Body of pancreas (tissue), 4 donors: ENCODE measurements at regions not wholly inside any gene's neighbourhood (a gene's known extent, or its start where the extent isn't known, plus 50 kb on each side); places are given as distances from the start of the nearest gene placed in this dataset.

Source experiments
- ATAC-seq: fragments of 150-250 bp; one replicate; pipeline ENCODE4 v1.9.1; 2016
- DNase-seq, 4 donors: peaks; one replicate each; pipeline ENCODE4 v3.0.0-alpha.2; 2019
- H3K27ac ChIP-seq, 4 donors: fragments of 200-600 bp; sonication (generic); 1 replicate in 3 of 4; 2 replicates in 1 of 4; pipeline versions ENCODE4 v1.5.1 to v1.6.1; 2016 to 2019; ENCODE audit warnings: mild to moderate bottlenecking in 1 of 4, mixed read lengths in 1 of 4, moderate library complexity in 1 of 4
- H3K27me3 ChIP-seq, 2 donors: fragments of 200-600 bp; sonication (generic); one replicate each; pipeline ENCODE4 v1.6.0; 2016; ENCODE audit warnings: mild to moderate bottlenecking in 1 of 2
- H3K36me3 ChIP-seq, 2 donors: fragments of 200-600 bp; sonication (generic); replicated peaks in 1 of 2; 2 replicates each; pipeline ENCODE4 v1.5.1; 2016; ENCODE audit warnings: low read depth in 2 of 2; ENCODE audit not compliant: insufficient read depth in 1 of 2
- H3K4me1 ChIP-seq: fragments of 200-600 bp; sonication (generic); one replicate; pipeline ENCODE4 v1.6.0; 2016
- H3K4me3 ChIP-seq, 2 donors: fragments of 200-600 bp; sonication (generic); 1 replicate in 1 of 2; 2 replicates in 1 of 2; pipeline ENCODE4 v1.5.1; 2016 to 2019
- H3K9me3 ChIP-seq, 3 donors: fragments of 200-600 bp; sonication (generic); 1 replicate in 2 of 3; 2 replicates in 1 of 3; pipeline ENCODE4 v1.5.1; 2016
- CTCF ChIP-seq, 7 experiments: fragments of 450-650 bp in 4 of 7; fragments of 200-600 bp in 3 of 7; sonication (generic) in 3 of 7; IDR thresholded peaks; one replicate each; pipeline ENCODE4 v1.5.1; 2016 to 2019; ENCODE audit warnings: antibody characterized with exemption in 7 of 7
- POLR2A ChIP-seq, 3 donors: fragments of 450-650 bp; IDR thresholded peaks; one replicate each; pipeline ENCODE4 v1.6.1; 2016; ENCODE audit warnings: antibody characterized with exemption in 3 of 3, mild to moderate bottlenecking in 2 of 3
- WGBS, 2 donors: methylation state at CpG; one replicate each; pipeline ENCODE4 v1.1.5; 2017; 5-methylcytosine and 5-hydroxymethylcytosine counted together
- intact Hi-C: fragments of 100-400 bp; cut with DNase I; formaldehyde crosslinking; loops from one replicate; pipeline ENCODE4 v1.15.1; 2023

GRCh38 chr5:161042443-161042842, 190.4 kb upstream of the ATP10B start:
- Histone ChIP-seq H3K4me3 (no peak overlapping the region), H3K27ac (no peak overlapping the region), H3K9me3 (no peaks in the 10 kb centered on the region), H3K4me1 (no peaks in the 10 kb centered on the region), H3K27me3 (no peaks in the 10 kb centered on the region), H3K36me3 (no peaks in the 10 kb centered on the region)
- DNase-seq (no peak), ATAC-seq (no peak)
- intact Hi-C loops, result no loop called here
- no peak for TF ChIP-seq CTCF (IDR thresholded peaks at IDR 0.05)
- TF ChIP-seq POLR2A (IDR thresholded peaks at IDR 0.05), result no peak
- 52 to 83% methylated on average over 1 of the region's 1 CpG for WGBS, 2 donors

- Histone ChIP-seq H3K9me3 (no peaks in the 10 kb centered on the region), H3K4me3 (no peak overlapping the region), H3K27me3 (no peaks in the 10 kb centered on the region), H3K27ac (no peak overlapping the region), H3K36me3 (no peaks in the 10 kb centered on the region), H3K4me1 (no peaks in the 10 kb centered on the region)
- no peak for DNase-seq
- no peak for ATAC-seq
- intact Hi-C loops, result no loop called here
- no peak for TF ChIP-seq CTCF (IDR thresholded peaks at IDR 0.05)
- TF ChIP-seq POLR2A (IDR thresholded peaks at IDR 0.05), result no peak
- 71 to 76% methylated on average over 1 of the region's 1 CpG for WGBS, 2 donors
These were observed 188.8 kb upstream of the ATP10B start for GRCh38 chr5:161040818-161041217.

- ATAC-seq (no peak), DNase-seq (no peak)
- Histone ChIP-seq H3K4me1 (no peaks in the 10 kb centered on the region), H3K4me3 (no peak overlapping the region), H3K36me3 (no peaks in the 10 kb centered on the region), H3K27ac (no peak overlapping the region), H3K9me3 (no peaks in the 10 kb centered on the region), H3K27me3 (no peaks in the 10 kb centered on the region)
- 71 to 73% methylated on average over 3 of the region's 3 CpGs for whole genome bisulfite sequencing, 2 donors
- intact Hi-C loops, result no loop called here
- TF ChIP-seq CTCF (IDR thresholded peaks at IDR 0.05), result no peak
- TF ChIP-seq POLR2A (IDR thresholded peaks at IDR 0.05), result no peak
These were observed 184.3 kb upstream of the ATP10B start for GRCh38 chr5:161036296-161036695.

- 77 to 86% methylated on average over 1 of the region's 1 CpG for WGBS, 2 donors
- ATAC-seq, result no peak
- Histone ChIP-seq H3K36me3 (no peaks in the 10 kb centered on the region), H3K4me3 (no peak overlapping the region), H3K27ac (no peak overlapping the region), H3K27me3 (no peaks in the 10 kb centered on the region), H3K4me1 (no peaks in the 10 kb centered on the region), H3K9me3 (no peaks in the 10 kb centered on the region)
- intact Hi-C loops, result no loop called here
- TF ChIP-seq CTCF (IDR thresholded peaks at IDR 0.05) (no peak), POLR2A (IDR thresholded peaks at IDR 0.05) (no peak)
- no peak for DNase-seq
These were observed 182.4 kb upstream of the ATP10B start for GRCh38 chr5:161034451-161034850.

- DNase-seq, result no peak
- Histone ChIP-seq H3K9me3 (no peaks in the 10 kb centered on the region), H3K4me1 (no peaks in the 10 kb centered on the region), H3K27me3 (no peaks in the 10 kb centered on the region), H3K27ac (no peak overlapping the region), H3K36me3 (no peaks in the 10 kb centered on the region), H3K4me3 (no peak overlapping the region)
- 48 to 53% methylated on average over 3 of the region's 3 CpGs for WGBS, 2 donors
- no peak for TF ChIP-seq POLR2A (IDR thresholded peaks at IDR 0.05)
- intact Hi-C loops, result no loop called here
- ATAC-seq, result no peak
These were observed 178.2 kb upstream of the ATP10B start for GRCh38 chr5:161030229-161030628.
